SKM-1 (cell line): ENCODE measurements at regions not wholly inside any gene's neighbourhood (a gene's known extent, or its start where the extent isn't known, plus 50 kb on each side); places are given as distances from the start of the nearest gene placed in this dataset.

Experiments used
- DNase-seq: peaks from one replicate; lab custom pipeline; 2025; ENCODE audit not compliant: unreplicated experiment; lab: John Stamatoyannopoulos, UW

GRCh38 chr12:126773012-126773411 lies 1494.0 kb upstream of the TMEM132C start:
- no peak for DNase-seq

GRCh38 chr12:126773491-126773890 lies 1493.5 kb upstream of the TMEM132C start:
- DNase-seq = no peak

- no peak for DNase-seq
These were observed 1490.8 kb upstream of the TMEM132C start for GRCh38 chr12:126776026-126776655.

- no peak for DNase-seq
These were observed 1486.6 kb upstream of the TMEM132C start for GRCh38 chr12:126780343-126780742.

GRCh38 chr12:126781593-126781992 lies 1485.4 kb upstream of the TMEM132C start:
- no peak for DNase-seq

- DNase-seq = no peak
These were observed 1484.9 kb upstream of the TMEM132C start for GRCh38 chr12:126782083-126782482.

- DNase-seq = no peak
These were observed 1482.5 kb upstream of the TMEM132C start for GRCh38 chr12:126784328-126784921.

- DNase-seq = no peak
These were observed 1477.0 kb upstream of the TMEM132C start for GRCh38 chr12:126789963-126790362.

GRCh38 chr12:126791122-126791521 lies 1475.8 kb upstream of the TMEM132C start:
- no peak for DNase-seq

GRCh38 chr12:126792411-126792810 lies 1474.6 kb upstream of the TMEM132C start:
- no peak for DNase-seq

GRCh38 chr12:126797525-126797924 lies 1469.4 kb upstream of the TMEM132C start:
- DNase-seq = no peak

- DNase-seq = no peak
These were observed 1468.5 kb upstream of the TMEM132C start for GRCh38 chr12:126798449-126798848.

- no peak for DNase-seq
These were observed 1459.6 kb upstream of the TMEM132C start for GRCh38 chr12:126807312-126807865.

GRCh38 chr12:126811391-126811790 lies 1455.6 kb upstream of the TMEM132C start:
- DNase-seq = no peak

GRCh38 chr12:126819554-126819953 lies 1447.4 kb upstream of the TMEM132C start:
- no peak for DNase-seq

GRCh38 chr12:126830778-126831680 lies 1435.9 kb upstream of the TMEM132C start:
- DNase-seq = no peak

- DNase-seq = no peak
These were observed 1429.3 kb upstream of the TMEM132C start for GRCh38 chr12:126837697-126838096.

GRCh38 chr12:126843915-126844669 lies 1422.9 kb upstream of the TMEM132C start:
- DNase-seq = no peak

- DNase-seq = no peak
These were observed 1419.9 kb upstream of the TMEM132C start for GRCh38 chr12:126847005-126847629.

- no peak for DNase-seq
These were observed 1411.2 kb upstream of the TMEM132C start for GRCh38 chr12:126855768-126856167.
